ENCODE measurements at regions not wholly inside any gene's neighbourhood (a gene's known extent, or its start where the extent isn't known, plus 50 kb on each side); places are given as distances from the start of the nearest gene placed in this dataset.

DNA sequence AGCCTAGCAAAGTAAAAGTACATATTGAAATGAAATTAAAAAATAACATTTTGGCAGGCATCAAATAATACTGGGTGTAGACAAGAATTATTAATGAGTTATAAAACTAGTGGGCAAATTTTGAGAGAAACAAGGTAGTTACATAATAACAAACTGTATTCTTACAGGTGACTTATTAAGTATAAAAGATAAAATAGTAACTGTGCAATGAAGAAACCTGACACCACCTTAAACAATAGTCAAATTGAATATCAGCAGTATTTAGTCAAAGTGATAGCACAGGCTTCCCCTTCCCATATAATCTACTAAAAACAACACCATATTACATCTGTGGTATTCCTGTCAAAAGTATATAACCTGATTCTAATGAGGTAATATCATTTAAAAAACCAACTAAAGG lies 1099.8 kb upstream of the CRIM1 start (continued):
- TF ChIP-seq CTCF (IDR thresholded peaks at IDR 0.05) = no peak
- TF ChIP-seq, protein P1, sequence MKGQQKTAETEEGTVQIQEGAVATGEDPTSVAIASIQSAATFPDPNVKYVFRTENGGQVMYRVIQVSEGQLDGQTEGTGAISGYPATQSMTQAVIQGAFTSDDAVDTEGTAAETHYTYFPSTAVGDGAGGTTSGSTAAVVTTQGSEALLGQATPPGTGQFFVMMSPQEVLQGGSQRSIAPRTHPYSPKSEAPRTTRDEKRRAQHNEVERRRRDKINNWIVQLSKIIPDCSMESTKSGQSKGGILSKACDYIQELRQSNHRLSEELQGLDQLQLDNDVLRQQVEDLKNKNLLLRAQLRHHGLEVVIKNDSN (IDR thresholded peaks at IDR 0.05; ENCODE audit: borderline replicate concordance, low read depth) = no peak
- TF ChIP-seq NRF1 (IDR thresholded peaks at IDR 0.05; ENCODE audit: low read depth, low read length) = no peak

DNA sequence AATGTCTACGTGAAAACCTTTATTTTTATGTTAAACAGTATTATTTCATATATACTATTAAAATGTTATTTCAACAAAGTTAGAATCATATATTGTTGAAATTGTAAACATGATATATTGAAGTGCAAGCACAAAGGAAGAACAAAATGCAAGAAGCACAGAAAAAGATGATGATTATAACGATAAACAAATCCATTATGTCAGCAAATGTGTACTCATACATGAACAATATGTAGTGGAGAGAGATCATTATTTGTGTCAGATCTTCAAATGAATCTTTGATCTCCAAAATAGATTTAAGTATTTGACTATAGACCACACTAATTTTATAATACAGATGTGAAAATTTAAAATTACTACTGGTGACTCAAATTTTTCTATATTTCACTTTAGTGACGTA lies 1104.4 kb upstream of the CRIM1 start:
- DNase-seq = no peak
- no peak for TF ChIP-seq YY1 (IDR thresholded peaks at IDR 0.05; ENCODE audit: low read depth)
- TF ChIP-seq RAD21 (IDR thresholded peaks at IDR 0.05; ENCODE audit: low read length) = no peak
- no peak for TF ChIP-seq SIN3A (IDR thresholded peaks at IDR 0.05; ENCODE audit: borderline replicate concordance, low read depth, low read length)
- Histone ChIP-seq H3K4me3 (ENCODE audit: low read depth in 2 of 2, low read length in 1 of 2) (no peak overlapping the region), H3K27ac (ENCODE audit: low read depth in 2 of 2, low read length in 1 of 2) (no peak overlapping the region), H3K9me3 (no peaks in the 10 kb centered on the region), H3K4me2 (no peak overlapping the region), H2AFZ (ENCODE audit: low read depth) (no peak overlapping the region), H3K4me1 (ENCODE audit: control insufficient read depth in 1 of 2, insufficient read depth in 2 of 2, low read depth in 1 of 2, low read length in 1 of 2) (no peaks in the 10 kb centered on the region), H3K36me3 (replicated peaks in 1 of 2; ENCODE audit: control insufficient read depth in 1 of 2, insufficient read depth in 2 of 2, low read length in 1 of 2) (no peaks in the 10 kb centered on the region), H4K20me1 (ENCODE audit: insufficient read depth) (no peaks in the 10 kb centered on the region), H3K9me2 (no peaks in the 10 kb centered on the region), H3K9ac (no peak overlapping the region), H3K27me3 (ENCODE audit: insufficient read depth) (no peaks in the 10 kb centered on the region), H3K79me2 (ENCODE audit: insufficient read depth) (no peaks in the 10 kb centered on the region), H3F3A (replicated peaks; ENCODE audit: insufficient read depth) (no peaks in the 10 kb centered on the region)
- POLR2A ChIA-PET = no interaction called here
- WGBS (ENCODE audit: low lambda C conversion rate) = 3% methylated on average over 3 of the region's 3 CpGs
- CTCF ChIA-PET = no interaction called here

- no peak overlapping the region for H3K4me3 ChIP-seq (ENCODE audit: low read depth in 2 of 2, low read length in 1 of 2)
- H3K9me2 ChIP-seq = no peaks in the 10 kb centered on the region
- H3K27ac ChIP-seq (ENCODE audit: low read depth in 2 of 2, low read length in 1 of 2) = no peak overlapping the region
- H3K4me1 ChIP-seq (ENCODE audit: control insufficient read depth in 1 of 2, insufficient read depth in 2 of 2, low read depth in 1 of 2, low read length in 1 of 2) = no peaks in the 10 kb centered on the region
- H4K20me1 ChIP-seq (ENCODE audit: insufficient read depth) = no peaks in the 10 kb centered on the region
- no peaks in the 10 kb centered on the region for H3K79me2 ChIP-seq (ENCODE audit: insufficient read depth)
- no peak for DNase-seq
- ChIA-PET CTCF (interaction anchor here (0.7 kb wide), 1 partner anchor 177 kb away, joined by 3 read pairs; no protein-coding TSS in a partner anchor), POLR2A (no interaction called here)
- TF ChIP-seq SMC3 (IDR thresholded peaks at IDR 0.05; ENCODE audit: low read depth, low read length) = no peak
- TF ChIP-seq RCOR1 (IDR thresholded peaks at IDR 0.05; ENCODE audit: low read length) = no peak
- TF ChIP-seq ELF1 (IDR thresholded peaks at IDR 0.05) = no peak
- TF ChIP-seq GATA2 (CRISPR knock-in tag; IDR thresholded peaks at IDR 0.05) = no peak
- no peak for TF ChIP-seq SIN3A (IDR thresholded peaks at IDR 0.05; ENCODE audit: borderline replicate concordance, low read depth, low read length)
- TF ChIP-seq, protein P2, sequence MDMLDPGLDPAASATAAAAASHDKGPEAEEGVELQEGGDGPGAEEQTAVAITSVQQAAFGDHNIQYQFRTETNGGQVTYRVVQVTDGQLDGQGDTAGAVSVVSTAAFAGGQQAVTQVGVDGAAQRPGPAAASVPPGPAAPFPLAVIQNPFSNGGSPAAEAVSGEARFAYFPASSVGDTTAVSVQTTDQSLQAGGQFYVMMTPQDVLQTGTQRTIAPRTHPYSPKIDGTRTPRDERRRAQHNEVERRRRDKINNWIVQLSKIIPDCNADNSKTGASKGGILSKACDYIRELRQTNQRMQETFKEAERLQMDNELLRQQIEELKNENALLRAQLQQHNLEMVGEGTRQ (IDR thresholded peaks at IDR 0.05; ENCODE audit: borderline replicate concordance, low read depth, low read length) = no peak
- no peak for TF ChIP-seq RXRA (IDR thresholded peaks at IDR 0.05; ENCODE audit: borderline replicate concordance, low read depth)
- no peak for TF ChIP-seq JUND (IDR thresholded peaks at IDR 0.05)
- TF ChIP-seq CHD2 (IDR thresholded peaks at IDR 0.05; ENCODE audit: low read length, partially characterized antibody) = no peak
- TF ChIP-seq TAF1 (IDR thresholded peaks at IDR 0.05; ENCODE audit: borderline replicate concordance, low read depth, low read length) = no peak
- TF ChIP-seq, protein P1 (IDR thresholded peaks at IDR 0.05; ENCODE audit: borderline replicate concordance, low read depth) = no peak
- 0 out of 2 replicates have a peak, but pooled peaks cover 4% of the 10 kb centered on the region for H3K9me3 ChIP-seq
- H3K9ac ChIP-seq = no peak overlapping the region
- 2% methylated on average over 2 of the region's 2 CpGs for WGBS (ENCODE audit: low lambda C conversion rate)
- H3K36me3 ChIP-seq (replicated peaks in 1 of 2; ENCODE audit: control insufficient read depth in 1 of 2, insufficient read depth in 2 of 2, low read length in 1 of 2) = no peaks in the 10 kb centered on the region
- H3K4me2 ChIP-seq = no peak overlapping the region
- H3F3A ChIP-seq (replicated peaks; ENCODE audit: insufficient read depth) = no peaks in the 10 kb centered on the region
- no peak overlapping the region for H2AFZ ChIP-seq (ENCODE audit: low read depth)
- no peaks in the 10 kb centered on the region for H3K27me3 ChIP-seq (ENCODE audit: insufficient read depth)
Observed at GRCh38 chr2:35246702-35247101, 1108.9 kb upstream of the CRIM1 start.

Measured in SK-N-SH (cell line).